ENCODE measurements at regions not wholly inside any gene's neighbourhood (a gene's known extent, or its start where the extent isn't known, plus 50 kb on each side); places are given as distances from the start of the nearest gene placed in this dataset.

DNA sequence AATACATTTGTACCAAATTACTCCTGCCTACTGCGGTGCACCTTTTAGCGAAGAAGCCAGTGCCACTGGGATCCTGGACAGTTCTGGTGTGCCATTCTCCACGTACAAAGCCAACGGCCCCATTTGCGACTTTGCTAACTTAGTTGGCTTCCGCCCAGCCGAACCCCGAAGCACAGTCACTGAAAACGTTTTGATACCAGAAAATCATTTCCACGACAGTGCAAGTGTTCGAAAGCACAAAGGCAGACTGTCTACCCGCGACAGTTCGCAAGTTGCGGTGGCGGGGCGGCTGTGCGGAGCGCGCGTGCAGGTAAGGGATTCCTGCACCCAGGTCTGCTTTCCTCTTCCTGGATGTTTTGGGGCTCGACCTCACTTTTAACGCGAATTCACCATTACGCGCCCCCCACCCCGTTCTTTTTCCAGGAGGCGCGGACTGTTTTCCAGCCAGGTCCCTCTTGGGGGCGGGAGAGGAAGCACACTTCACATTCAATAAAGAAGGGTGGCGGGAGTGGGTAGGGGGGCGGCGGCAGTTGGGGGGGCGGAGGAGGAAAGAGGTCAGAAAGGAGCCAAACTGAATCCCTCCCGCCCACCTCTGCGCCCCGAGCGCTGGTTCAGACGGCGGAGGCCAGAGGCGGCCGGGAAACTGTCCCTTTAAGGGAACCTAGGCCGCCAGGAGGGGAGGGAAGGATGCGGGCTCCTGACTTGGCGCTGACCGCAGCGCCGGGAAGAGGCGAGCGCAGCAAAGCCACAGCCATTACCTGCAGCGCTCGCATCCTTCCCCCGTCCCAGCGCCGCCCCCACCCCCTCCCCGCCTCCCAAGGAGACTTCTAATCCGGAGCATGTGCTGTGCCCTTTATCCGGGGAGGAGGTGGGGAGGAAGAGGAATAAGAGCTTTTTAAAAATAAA is 107.4 kb upstream of the KCTD1 start (continued):
- TF ChIP-seq, protein P1, sequence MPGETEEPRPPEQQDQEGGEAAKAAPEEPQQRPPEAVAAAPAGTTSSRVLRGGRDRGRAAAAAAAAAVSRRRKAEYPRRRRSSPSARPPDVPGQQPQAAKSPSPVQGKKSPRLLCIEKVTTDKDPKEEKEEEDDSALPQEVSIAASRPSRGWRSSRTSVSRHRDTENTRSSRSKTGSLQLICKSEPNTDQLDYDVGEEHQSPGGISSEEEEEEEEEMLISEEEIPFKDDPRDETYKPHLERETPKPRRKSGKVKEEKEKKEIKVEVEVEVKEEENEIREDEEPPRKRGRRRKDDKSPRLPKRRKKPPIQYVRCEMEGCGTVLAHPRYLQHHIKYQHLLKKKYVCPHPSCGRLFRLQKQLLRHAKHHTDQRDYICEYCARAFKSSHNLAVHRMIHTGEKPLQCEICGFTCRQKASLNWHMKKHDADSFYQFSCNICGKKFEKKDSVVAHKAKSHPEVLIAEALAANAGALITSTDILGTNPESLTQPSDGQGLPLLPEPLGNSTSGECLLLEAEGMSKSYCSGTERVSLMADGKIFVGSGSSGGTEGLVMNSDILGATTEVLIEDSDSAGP (CRISPR knock-in tag; IDR thresholded peaks at IDR 0.05; ENCODE audit: borderline replicate concordance) = peak; percentile 87
- TF ChIP-seq EZH2 (conservative IDR thresholded peaks at IDR 0.05; ENCODE audit: low read depth, low read length) (peak; percentile 89; the same call in 1 of the 2 replicates), STAG1 (CRISPR knock-in tag; IDR thresholded peaks at IDR 0.05) (no peak), ZBTB42 (CRISPR knock-in tag; IDR thresholded peaks at IDR 0.05) (no peak), PHF20 (CRISPR knock-in tag; IDR thresholded peaks at IDR 0.05) (no peak), NCOA2 (CRISPR knock-in tag; IDR thresholded peaks at IDR 0.05) (no peak), HES4 (CRISPR knock-in tag; IDR thresholded peaks at IDR 0.05; ENCODE audit: borderline replicate concordance) (no peak), MATR3 (CRISPR knock-in tag; IDR thresholded peaks at IDR 0.05) (no peak), ZNF891 (CRISPR knock-in tag; IDR thresholded peaks at IDR 0.05) (no peak), ELF1 (CRISPR knock-in tag; IDR thresholded peaks at IDR 0.05) (no peak), ZNF468 (CRISPR knock-in tag; IDR thresholded peaks at IDR 0.05) (no peak), HOXA3 (CRISPR knock-in tag; IDR thresholded peaks at IDR 0.05) (no peak), HNRNPLL (IDR thresholded peaks at IDR 0.05; ENCODE audit: low read depth, low read length, poor library complexity, severe bottlenecking) (peak; percentile 41), FOXA1 (IDR thresholded peaks at IDR 0.05) (no peak), FOXA1 (CRISPR knock-in tag; IDR thresholded peaks at IDR 0.05) (no peak)
- TF ChIP-seq, protein P2, sequence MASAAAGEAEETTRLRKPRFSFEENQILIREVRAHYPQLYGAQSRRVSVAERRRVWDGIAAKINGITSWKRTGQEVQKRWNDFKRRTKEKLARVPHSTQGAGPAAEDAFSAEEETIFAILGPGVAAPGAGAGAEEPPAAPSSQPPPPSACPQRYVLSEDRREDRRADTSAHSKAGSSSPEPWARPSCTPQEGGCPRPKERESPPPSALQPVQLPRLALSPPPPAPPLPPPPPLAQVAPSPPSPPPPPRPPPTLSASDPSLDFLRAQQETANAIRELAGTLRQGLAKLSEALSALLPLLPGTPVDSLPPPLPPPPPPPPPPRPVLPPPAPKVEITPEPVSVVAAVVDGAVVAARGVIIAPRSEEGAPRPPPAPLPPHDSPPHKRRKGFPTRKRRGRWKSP (CRISPR knock-in tag; IDR thresholded peaks at IDR 0.05) = 0 out of 2 replicates have a peak, but pooled peaks have one; percentile 28
- TF ChIP-seq, protein P3, sequence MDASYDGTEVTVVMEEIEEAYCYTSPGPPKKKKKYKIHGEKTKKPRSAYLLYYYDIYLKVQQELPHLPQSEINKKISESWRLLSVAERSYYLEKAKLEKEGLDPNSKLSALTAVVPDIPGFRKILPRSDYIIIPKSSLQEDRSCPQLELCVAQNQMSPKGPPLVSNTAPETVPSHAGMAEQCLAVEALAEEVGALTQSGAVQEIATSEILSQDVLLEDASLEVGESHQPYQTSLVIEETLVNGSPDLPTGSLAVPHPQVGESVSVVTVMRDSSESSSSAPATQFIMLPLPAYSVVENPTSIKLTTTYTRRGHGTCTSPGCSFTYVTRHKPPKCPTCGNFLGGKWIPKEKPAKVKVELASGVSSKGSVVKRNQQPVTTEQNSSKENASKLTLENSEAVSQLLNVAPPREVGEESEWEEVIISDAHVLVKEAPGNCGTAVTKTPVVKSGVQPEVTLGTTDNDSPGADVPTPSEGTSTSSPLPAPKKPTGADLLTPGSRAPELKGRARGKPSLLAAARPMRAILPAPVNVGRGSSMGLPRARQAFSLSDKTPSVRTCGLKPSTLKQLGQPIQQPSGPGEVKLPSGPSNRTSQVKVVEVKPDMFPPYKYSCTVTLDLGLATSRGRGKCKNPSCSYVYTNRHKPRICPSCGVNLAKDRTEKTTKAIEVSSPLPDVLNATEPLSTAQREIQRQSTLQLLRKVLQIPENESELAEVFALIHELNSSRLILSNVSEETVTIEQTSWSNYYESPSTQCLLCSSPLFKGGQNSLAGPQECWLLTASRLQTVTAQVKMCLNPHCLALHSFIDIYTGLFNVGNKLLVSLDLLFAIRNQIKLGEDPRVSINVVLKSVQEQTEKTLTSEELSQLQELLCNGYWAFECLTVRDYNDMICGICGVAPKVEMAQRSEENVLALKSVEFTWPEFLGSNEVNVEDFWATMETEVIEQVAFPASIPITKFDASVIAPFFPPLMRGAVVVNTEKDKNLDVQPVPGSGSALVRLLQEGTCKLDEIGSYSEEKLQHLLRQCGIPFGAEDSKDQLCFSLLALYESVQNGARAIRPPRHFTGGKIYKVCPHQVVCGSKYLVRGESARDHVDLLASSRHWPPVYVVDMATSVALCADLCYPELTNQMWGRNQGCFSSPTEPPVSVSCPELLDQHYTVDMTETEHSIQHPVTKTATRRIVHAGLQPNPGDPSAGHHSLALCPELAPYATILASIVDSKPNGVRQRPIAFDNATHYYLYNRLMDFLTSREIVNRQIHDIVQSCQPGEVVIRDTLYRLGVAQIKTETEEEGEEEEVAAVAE (CRISPR knock-in tag; IDR thresholded peaks at IDR 0.05; ENCODE audit: borderline replicate concordance) = no peak
- TF ChIP-seq, protein P4, sequence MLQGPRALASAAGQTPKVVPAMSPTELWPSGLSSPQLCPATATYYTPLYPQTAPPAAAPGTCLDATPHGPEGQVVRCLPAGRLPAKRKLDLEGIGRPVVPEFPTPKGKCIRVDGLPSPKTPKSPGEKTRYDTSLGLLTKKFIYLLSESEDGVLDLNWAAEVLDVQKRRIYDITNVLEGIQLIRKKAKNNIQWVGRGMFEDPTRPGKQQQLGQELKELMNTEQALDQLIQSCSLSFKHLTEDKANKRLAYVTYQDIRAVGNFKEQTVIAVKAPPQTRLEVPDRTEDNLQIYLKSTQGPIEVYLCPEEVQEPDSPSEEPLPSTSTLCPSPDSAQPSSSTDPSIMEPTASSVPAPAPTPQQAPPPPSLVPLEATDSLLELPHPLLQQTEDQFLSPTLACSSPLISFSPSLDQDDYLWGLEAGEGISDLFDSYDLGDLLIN (CRISPR knock-in tag; IDR thresholded peaks at IDR 0.05; ENCODE audit: borderline replicate concordance) = no peak
